ENCODE measurements at regions not wholly inside any gene's neighbourhood (a gene's known extent, or its start where the extent isn't known, plus 50 kb on each side); places are given as distances from the start of the nearest gene placed in this dataset.

GRCh38 chr2:23132000-23132399 is 253.0 kb upstream of the KLHL29 start:
- H3K4me1 ChIP-seq (ENCODE audit: control insufficient read depth in 1 of 2, insufficient read depth in 2 of 2, low read length in 2 of 2) = peaks cover 7% of the 10 kb centered on the region in 2 donors
- no peaks in the 10 kb centered on the region for H3K27me3 ChIP-seq (ENCODE audit: control insufficient read depth in 1 of 2, insufficient read depth in 2 of 2, low read length in 1 of 2)
- no peak overlapping the region for H3K27ac ChIP-seq (ENCODE audit: low read depth in 1 of 2, low read length in 2 of 2)
- WGBS, 2 donors = 87 to 95% methylated on average over 2 of the region's 2 CpGs
- intact Hi-C loops (cut with DNase I) = no loop called here
- H3K4me3 ChIP-seq (ENCODE audit: low read length in 2 of 2) = no peak overlapping the region
- ATAC-seq (ENCODE audit: low FRiP score) (no peak), DNase-seq (no peak)
- H3K9me3 ChIP-seq (ENCODE audit: control insufficient read depth, low read length) = no peaks in the 10 kb centered on the region
- no peaks in the 10 kb centered on the region for H3K36me3 ChIP-seq (ENCODE audit: control insufficient read depth in 1 of 2, insufficient read depth in 2 of 2, low read length in 1 of 2)

GRCh38 chr2:23132823-23133595 is 252.0 kb upstream of the KLHL29 start:
- WGBS, 2 donors = 77 to 81% methylated on average over 3 of the region's 3 CpGs
- Histone ChIP-seq H3K36me3 (ENCODE audit: control insufficient read depth in 1 of 2, insufficient read depth in 2 of 2, low read length in 1 of 2) (no peaks in the 10 kb centered on the region), H3K4me1 (ENCODE audit: control insufficient read depth in 1 of 2, insufficient read depth in 2 of 2, low read length in 2 of 2) (peaks cover 7% of the 10 kb centered on the region in 2 donors), H3K27me3 (ENCODE audit: control insufficient read depth in 1 of 2, insufficient read depth in 2 of 2, low read length in 1 of 2) (no peaks in the 10 kb centered on the region), H3K27ac (ENCODE audit: low read depth in 1 of 2, low read length in 2 of 2) (no peak overlapping the region), H3K9me3 (ENCODE audit: control insufficient read depth, low read length) (no peaks in the 10 kb centered on the region), H3K4me3 (ENCODE audit: low read length in 2 of 2) (no peak overlapping the region)
- intact Hi-C loops (cut with DNase I) = no loop called here
- DNase-seq = no peak
- no peak for ATAC-seq (ENCODE audit: low FRiP score)

GRCh38 chr2:23134726-23135125 is 250.3 kb upstream of the KLHL29 start:
- peaks cover 7% of the 10 kb centered on the region in 2 donors for H3K4me1 ChIP-seq (ENCODE audit: control insufficient read depth in 1 of 2, insufficient read depth in 2 of 2, low read length in 2 of 2)
- ATAC-seq (ENCODE audit: low FRiP score) = no peak
- 70% methylated on average over 1 of the region's 1 CpG for WGBS, 2 donors
- no peaks in the 10 kb centered on the region for H3K9me3 ChIP-seq (ENCODE audit: control insufficient read depth, low read length)
- H3K27ac ChIP-seq (ENCODE audit: low read depth in 1 of 2, low read length in 2 of 2) = peak overlapping the region in 1 of 2 donors; percentile 43
- no peak for DNase-seq
- no peak overlapping the region for H3K4me3 ChIP-seq (ENCODE audit: low read length in 2 of 2)
- intact Hi-C loops (cut with DNase I) = no loop called here
- no peaks in the 10 kb centered on the region for H3K36me3 ChIP-seq (ENCODE audit: control insufficient read depth in 1 of 2, insufficient read depth in 2 of 2, low read length in 1 of 2)
- no peaks in the 10 kb centered on the region for H3K27me3 ChIP-seq (ENCODE audit: control insufficient read depth in 1 of 2, insufficient read depth in 2 of 2, low read length in 1 of 2)

GRCh38 chr2:23135481-23136100 is 249.4 kb upstream of the KLHL29 start:
- H3K36me3 ChIP-seq (ENCODE audit: control insufficient read depth in 1 of 2, insufficient read depth in 2 of 2, low read length in 1 of 2) = no peaks in the 10 kb centered on the region
- H3K9me3 ChIP-seq (ENCODE audit: control insufficient read depth, low read length) = no peaks in the 10 kb centered on the region
- intact Hi-C loops (cut with DNase I) = no loop called here
- no peaks in the 10 kb centered on the region for H3K27me3 ChIP-seq (ENCODE audit: control insufficient read depth in 1 of 2, insufficient read depth in 2 of 2, low read length in 1 of 2)
- 2 to 4% methylated on average over 9 of the region's 9 CpGs for WGBS, 2 donors
- H3K27ac ChIP-seq (ENCODE audit: low read depth in 1 of 2, low read length in 2 of 2) = peak overlapping the region in 1 of 2 donors; percentile 45
- DNase-seq (peak; percentile 77 to 82), ATAC-seq (ENCODE audit: low FRiP score) (peak; percentile 76)
- H3K4me1 ChIP-seq (ENCODE audit: control insufficient read depth in 1 of 2, insufficient read depth in 2 of 2, low read length in 2 of 2) = peaks cover 7% of the 10 kb centered on the region in 2 donors
- peak overlapping the region in 1 of 2 donors; percentile 28 for H3K4me3 ChIP-seq (ENCODE audit: low read length in 2 of 2)

- Histone ChIP-seq H3K27ac (ENCODE audit: low read depth in 1 of 2, low read length in 2 of 2) (no peak overlapping the region), H3K36me3 (ENCODE audit: control insufficient read depth in 1 of 2, insufficient read depth in 2 of 2, low read length in 1 of 2) (no peaks in the 10 kb centered on the region), H3K4me3 (ENCODE audit: low read length in 2 of 2) (no peak overlapping the region), H3K9me3 (ENCODE audit: control insufficient read depth, low read length) (no peaks in the 10 kb centered on the region), H3K27me3 (ENCODE audit: control insufficient read depth in 1 of 2, insufficient read depth in 2 of 2, low read length in 1 of 2) (no peaks in the 10 kb centered on the region), H3K4me1 (ENCODE audit: control insufficient read depth in 1 of 2, insufficient read depth in 2 of 2, low read length in 2 of 2) (peaks cover 7% of the 10 kb centered on the region in 2 donors)
- DNase-seq = no peak
- WGBS, 2 donors = 82 to 87% methylated on average over 2 of the region's 2 CpGs
- intact Hi-C loops (cut with DNase I) = no loop called here
- no peak for ATAC-seq (ENCODE audit: low FRiP score)
Observed at GRCh38 chr2:23137166-23137565, 247.8 kb upstream of the KLHL29 start.

GRCh38 chr2:23138701-23139100 is 246.3 kb upstream of the KLHL29 start:
- H3K36me3 ChIP-seq (ENCODE audit: control insufficient read depth in 1 of 2, insufficient read depth in 2 of 2, low read length in 1 of 2) = no peaks in the 10 kb centered on the region
- H3K9me3 ChIP-seq (ENCODE audit: control insufficient read depth, low read length) = no peaks in the 10 kb centered on the region
- DNase-seq (no peak), ATAC-seq (ENCODE audit: low FRiP score) (no peak)
- H3K27ac ChIP-seq (ENCODE audit: low read depth in 1 of 2, low read length in 2 of 2) = no peak overlapping the region
- WGBS, 2 donors = 88 to 91% methylated on average over 4 of the region's 4 CpGs
- H3K27me3 ChIP-seq (ENCODE audit: control insufficient read depth in 1 of 2, insufficient read depth in 2 of 2, low read length in 1 of 2) = no peaks in the 10 kb centered on the region
- intact Hi-C loops (cut with DNase I) = no loop called here
- H3K4me3 ChIP-seq (ENCODE audit: low read length in 2 of 2) = no peak overlapping the region
- H3K4me1 ChIP-seq (ENCODE audit: control insufficient read depth in 1 of 2, insufficient read depth in 2 of 2, low read length in 2 of 2) = peaks cover 7% of the 10 kb centered on the region in 2 donors

- no peaks in the 10 kb centered on the region for H3K27me3 ChIP-seq (ENCODE audit: control insufficient read depth in 1 of 2, insufficient read depth in 2 of 2, low read length in 1 of 2)
- H3K4me1 ChIP-seq (ENCODE audit: control insufficient read depth in 1 of 2, insufficient read depth in 2 of 2, low read length in 2 of 2) = no peaks in the 10 kb centered on the region
- no peaks in the 10 kb centered on the region for H3K36me3 ChIP-seq (ENCODE audit: control insufficient read depth in 1 of 2, insufficient read depth in 2 of 2, low read length in 1 of 2)
- intact Hi-C loops (cut with DNase I) = no loop called here
- DNase-seq = no peak
- ATAC-seq (ENCODE audit: low FRiP score) = no peak
- H3K9me3 ChIP-seq (ENCODE audit: control insufficient read depth, low read length) = no peaks in the 10 kb centered on the region
- no peak overlapping the region for H3K4me3 ChIP-seq (ENCODE audit: low read length in 2 of 2)
- no peak overlapping the region for H3K27ac ChIP-seq (ENCODE audit: low read depth in 1 of 2, low read length in 2 of 2)
Observed at GRCh38 chr2:23145460-23145859, 239.5 kb upstream of the KLHL29 start.

GRCh38 chr2:23146011-23146410 is 239.0 kb upstream of the KLHL29 start:
- H3K4me1 ChIP-seq (ENCODE audit: control insufficient read depth in 1 of 2, insufficient read depth in 2 of 2, low read length in 2 of 2) = no peaks in the 10 kb centered on the region
- intact Hi-C loops (cut with DNase I) = no loop called here
- ATAC-seq (ENCODE audit: low FRiP score) = no peak
- H3K9me3 ChIP-seq (ENCODE audit: control insufficient read depth, low read length) = no peaks in the 10 kb centered on the region
- no peaks in the 10 kb centered on the region for H3K36me3 ChIP-seq (ENCODE audit: control insufficient read depth in 1 of 2, insufficient read depth in 2 of 2, low read length in 1 of 2)
- no peak overlapping the region for H3K4me3 ChIP-seq (ENCODE audit: low read length in 2 of 2)
- H3K27ac ChIP-seq (ENCODE audit: low read depth in 1 of 2, low read length in 2 of 2) = no peak overlapping the region
- H3K27me3 ChIP-seq (ENCODE audit: control insufficient read depth in 1 of 2, insufficient read depth in 2 of 2, low read length in 1 of 2) = no peaks in the 10 kb centered on the region
- WGBS, 2 donors = 84 to 94% methylated on average over 2 of the region's 2 CpGs
- no peak for DNase-seq

GRCh38 chr2:23148342-23148741 is 236.6 kb upstream of the KLHL29 start:
- Histone ChIP-seq H3K9me3 (ENCODE audit: control insufficient read depth, low read length) (no peaks in the 10 kb centered on the region), H3K4me1 (ENCODE audit: control insufficient read depth in 1 of 2, insufficient read depth in 2 of 2, low read length in 2 of 2) (no peaks in the 10 kb centered on the region), H3K27ac (ENCODE audit: low read depth in 1 of 2, low read length in 2 of 2) (no peak overlapping the region), H3K27me3 (ENCODE audit: control insufficient read depth in 1 of 2, insufficient read depth in 2 of 2, low read length in 1 of 2) (no peaks in the 10 kb centered on the region), H3K4me3 (ENCODE audit: low read length in 2 of 2) (no peak overlapping the region), H3K36me3 (ENCODE audit: control insufficient read depth in 1 of 2, insufficient read depth in 2 of 2, low read length in 1 of 2) (no peaks in the 10 kb centered on the region)
- WGBS, 2 donors = 51 to 69% methylated on average over 3 of the region's 3 CpGs
- ATAC-seq (ENCODE audit: low FRiP score) (no peak), DNase-seq (no peak)
- intact Hi-C loops (cut with DNase I) = no loop called here

Measured in aorta (tissue), 5 donors.